Sigmoid colon (tissue), 4 donors: ENCODE measurements at regions not wholly inside any gene's neighbourhood (a gene's known extent, or its start where the extent isn't known, plus 50 kb on each side); places are given as distances from the start of the nearest gene placed in this dataset.

Experiments used
- CTCF ChIP-seq, 4 experiments: fragments of 450-650 bp in 3 of 4; fragments of 200-600 bp in 1 of 4; IDR thresholded peaks; one replicate each; pipeline ENCODE4 v1.5.1; 2016 to 2019; ENCODE audit warnings: antibody characterized with exemption in 4 of 4, mild to moderate bottlenecking in 3 of 4, moderate library complexity in 2 of 4
- EP300 ChIP-seq, 4 donors: sonication (generic); formaldehyde crosslinking; IDR thresholded peaks; one replicate each; pipeline ENCODE4 v1.6.1; 2017; ENCODE audit warnings: antibody characterized with exemption in 4 of 4
- POLR2A ChIP-seq, 2 donors: fragments of 450-650 bp; IDR thresholded peaks; one replicate each; pipeline ENCODE4 v1.6.1; 2016; ENCODE audit warnings: antibody characterized with exemption in 2 of 2, mild to moderate bottlenecking in 2 of 2, moderate library complexity in 2 of 2
- POLR2AphosphoS5 ChIP-seq, 4 donors: sonication (generic); formaldehyde crosslinking; IDR thresholded peaks; one replicate each; pipeline ENCODE4 v1.6.1; 2017; ENCODE audit warnings: antibody characterized with exemption in 4 of 4

GRCh38 chr6:113363048-113363798 is 493.9 kb upstream of the MARCKS start:
- TF ChIP-seq POLR2A (IDR thresholded peaks at IDR 0.05) (no peak), CTCF (IDR thresholded peaks at IDR 0.05) (no peak), EP300 (IDR thresholded peaks at IDR 0.05) (no peak), POLR2AphosphoS5 (IDR thresholded peaks at IDR 0.05) (no peak)
